ENCODE measurements at regions not wholly inside any gene's neighbourhood (a gene's known extent, or its start where the extent isn't known, plus 50 kb on each side); places are given as distances from the start of the nearest gene placed in this dataset.
"Not testable (repeated sequence)": the region's sequence is repeated elsewhere in the genome, so short reads cannot be mapped to it uniquely, and the experiment has no call there.

GRCh38 chr5:125485771-125486170, 739.3 kb upstream of the ZNF608 start:
- H3K27me3 ChIP-seq (ENCODE audit: insufficient read depth, low read length) = no peaks in the 10 kb centered on the region
- no peaks in the 10 kb centered on the region for H3K9me3 ChIP-seq (ENCODE audit: low read depth, low read length)
- no peak overlapping the region for H3K4me3 ChIP-seq (ENCODE audit: low read length)
- H3K4me1 ChIP-seq (ENCODE audit: insufficient read depth, low read length) = no peaks in the 10 kb centered on the region

GRCh38 chr5:125486634-125487033, 740.2 kb upstream of the ZNF608 start:
- H3K4me1 ChIP-seq (ENCODE audit: insufficient read depth, low read length) = no peaks in the 10 kb centered on the region
- H3K9me3 ChIP-seq (ENCODE audit: low read depth, low read length) = no peaks in the 10 kb centered on the region
- H3K27me3 ChIP-seq (ENCODE audit: insufficient read depth, low read length) = no peaks in the 10 kb centered on the region
- H3K4me3 ChIP-seq (ENCODE audit: low read length) = no peak overlapping the region

- H3K27me3 ChIP-seq (ENCODE audit: insufficient read depth, low read length) = no peaks in the 10 kb centered on the region
- H3K9me3 ChIP-seq (ENCODE audit: low read depth, low read length) = no peaks in the 10 kb centered on the region
- no peaks in the 10 kb centered on the region for H3K4me1 ChIP-seq (ENCODE audit: insufficient read depth, low read length)
- H3K4me3 ChIP-seq (ENCODE audit: low read length) = no peak overlapping the region
Measured at GRCh38 chr5:125487231-125487630, 740.8 kb upstream of the ZNF608 start.

- H3K27me3 ChIP-seq (ENCODE audit: insufficient read depth, low read length); H3K4me1 ChIP-seq (ENCODE audit: insufficient read depth, low read length); H3K9me3 ChIP-seq (ENCODE audit: low read depth, low read length); H3K4me3 ChIP-seq (ENCODE audit: low read length): not testable (repeated sequence)
Measured at GRCh38 chr5:125487652-125488051, 741.2 kb upstream of the ZNF608 start.

GRCh38 chr5:125489146-125489545, 742.7 kb upstream of the ZNF608 start:
- Histone ChIP-seq H3K27me3 (ENCODE audit: insufficient read depth, low read length) (no peaks in the 10 kb centered on the region), H3K4me3 (ENCODE audit: low read length) (no peak overlapping the region), H3K4me1 (ENCODE audit: insufficient read depth, low read length) (no peaks in the 10 kb centered on the region), H3K9me3 (ENCODE audit: low read depth, low read length) (no peaks in the 10 kb centered on the region)

- H3K27me3 ChIP-seq (ENCODE audit: insufficient read depth, low read length) = no peaks in the 10 kb centered on the region
- H3K9me3 ChIP-seq (ENCODE audit: low read depth, low read length) = no peaks in the 10 kb centered on the region
- no peaks in the 10 kb centered on the region for H3K4me1 ChIP-seq (ENCODE audit: insufficient read depth, low read length)
- no peak overlapping the region for H3K4me3 ChIP-seq (ENCODE audit: low read length)
Measured at GRCh38 chr5:125491986-125492492, 745.6 kb upstream of the ZNF608 start.

GRCh38 chr5:125492977-125493376, 746.5 kb upstream of the ZNF608 start:
- no peaks in the 10 kb centered on the region for H3K4me1 ChIP-seq (ENCODE audit: insufficient read depth, low read length)
- no peaks in the 10 kb centered on the region for H3K27me3 ChIP-seq (ENCODE audit: insufficient read depth, low read length)
- H3K4me3 ChIP-seq (ENCODE audit: low read length) = no peak overlapping the region
- no peaks in the 10 kb centered on the region for H3K9me3 ChIP-seq (ENCODE audit: low read depth, low read length)

- Histone ChIP-seq H3K27me3 (ENCODE audit: insufficient read depth, low read length) (no peaks in the 10 kb centered on the region), H3K9me3 (ENCODE audit: low read depth, low read length) (no peaks in the 10 kb centered on the region), H3K4me1 (ENCODE audit: insufficient read depth, low read length) (no peaks in the 10 kb centered on the region), H3K4me3 (ENCODE audit: low read length) (no peak overlapping the region)
Measured at GRCh38 chr5:125496393-125496792, 750.0 kb upstream of the ZNF608 start.

GRCh38 chr5:125497651-125498050, 751.2 kb upstream of the ZNF608 start:
- no peaks in the 10 kb centered on the region for H3K9me3 ChIP-seq (ENCODE audit: low read depth, low read length)
- H3K4me3 ChIP-seq (ENCODE audit: low read length) = no peak overlapping the region

GRCh38 chr5:125499636-125500332, 753.3 kb upstream of the ZNF608 start:
- no peaks in the 10 kb centered on the region for H3K9me3 ChIP-seq (ENCODE audit: low read depth, low read length)
- no peak overlapping the region for H3K4me3 ChIP-seq (ENCODE audit: low read length)

More at GRCh38 chr5:125497651-125498050, 751.2 kb upstream of the ZNF608 start:
- H3K4me1 ChIP-seq (ENCODE audit: insufficient read depth, low read length) = no peaks in the 10 kb centered on the region
- no peaks in the 10 kb centered on the region for H3K27me3 ChIP-seq (ENCODE audit: insufficient read depth, low read length)

GRCh38 chr5:125501396-125501795, 755.0 kb upstream of the ZNF608 start:
- Histone ChIP-seq H3K9me3 (ENCODE audit: low read depth, low read length) (no peaks in the 10 kb centered on the region), H3K27me3 (ENCODE audit: insufficient read depth, low read length) (no peaks in the 10 kb centered on the region), H3K4me3 (ENCODE audit: low read length) (no peak overlapping the region), H3K4me1 (ENCODE audit: insufficient read depth, low read length) (no peaks in the 10 kb centered on the region)

More at GRCh38 chr5:125499636-125500332, 753.3 kb upstream of the ZNF608 start:
- Histone ChIP-seq H3K4me1 (ENCODE audit: insufficient read depth, low read length) (no peaks in the 10 kb centered on the region), H3K27me3 (ENCODE audit: insufficient read depth, low read length) (no peaks in the 10 kb centered on the region)

- Histone ChIP-seq H3K4me3 (ENCODE audit: low read length) (no peak overlapping the region), H3K27me3 (ENCODE audit: insufficient read depth, low read length) (no peaks in the 10 kb centered on the region), H3K4me1 (ENCODE audit: insufficient read depth, low read length) (no peaks in the 10 kb centered on the region), H3K9me3 (ENCODE audit: low read depth, low read length) (no peaks in the 10 kb centered on the region)
Measured at GRCh38 chr5:125503946-125504345, 757.5 kb upstream of the ZNF608 start.

- Histone ChIP-seq H3K4me3 (ENCODE audit: low read length) (no peak overlapping the region), H3K9me3 (ENCODE audit: low read depth, low read length) (no peaks in the 10 kb centered on the region), H3K27me3 (ENCODE audit: insufficient read depth, low read length) (no peaks in the 10 kb centered on the region), H3K4me1 (ENCODE audit: insufficient read depth, low read length) (no peaks in the 10 kb centered on the region)
Measured at GRCh38 chr5:125505115-125505514, 758.7 kb upstream of the ZNF608 start.

GRCh38 chr5:125506124-125506523, 759.7 kb upstream of the ZNF608 start:
- H3K9me3 ChIP-seq (ENCODE audit: low read depth, low read length) = no peaks in the 10 kb centered on the region
- H3K4me3 ChIP-seq (ENCODE audit: low read length) = no peak overlapping the region
- no peaks in the 10 kb centered on the region for H3K4me1 ChIP-seq (ENCODE audit: insufficient read depth, low read length)
- H3K27me3 ChIP-seq (ENCODE audit: insufficient read depth, low read length) = no peaks in the 10 kb centered on the region

- Histone ChIP-seq H3K4me1 (ENCODE audit: insufficient read depth, low read length) (no peaks in the 10 kb centered on the region), H3K4me3 (ENCODE audit: low read length) (no peak overlapping the region), H3K27me3 (ENCODE audit: insufficient read depth, low read length) (no peaks in the 10 kb centered on the region), H3K9me3 (ENCODE audit: low read depth, low read length) (no peaks in the 10 kb centered on the region)
Measured at GRCh38 chr5:125508225-125508624, 761.8 kb upstream of the ZNF608 start.

GRCh38 chr5:125510651-125511050, 764.2 kb upstream of the ZNF608 start:
- H3K4me3 ChIP-seq (ENCODE audit: low read length) = no peak overlapping the region
- H3K4me1 ChIP-seq (ENCODE audit: insufficient read depth, low read length) = no peaks in the 10 kb centered on the region

More at GRCh38 chr5:125510651-125511050, 764.2 kb upstream of the ZNF608 start:
- Histone ChIP-seq H3K27me3 (ENCODE audit: insufficient read depth, low read length) (no peaks in the 10 kb centered on the region), H3K9me3 (ENCODE audit: low read depth, low read length) (no peaks in the 10 kb centered on the region)

All from mononuclear cell (primary cell).